ENCODE measurements at regions not wholly inside any gene's neighbourhood (a gene's known extent, or its start where the extent isn't known, plus 50 kb on each side); places are given as distances from the start of the nearest gene placed in this dataset.

- Histone ChIP-seq H3K36me3 (ENCODE audit: control insufficient read depth, insufficient read depth, low read length) (no peaks in the 10 kb centered on the region), H3K27ac (ENCODE audit: low read depth, low read length) (no peak overlapping the region), H3K9me3 (ENCODE audit: control insufficient read depth, insufficient read depth, low read length) (no peaks in the 10 kb centered on the region), H3K4me1 (ENCODE audit: control insufficient read depth, insufficient read depth, low read length) (no peaks in the 10 kb centered on the region), H3K27me3 (ENCODE audit: control insufficient read depth, insufficient read depth, low read length) (no peaks in the 10 kb centered on the region), H3K4me3 (ENCODE audit: low read depth, low read length) (no peak overlapping the region)
- DNase-seq (ENCODE audit: low read depth in 4 of 6, low spot score in 6 of 6), result peak in 1 of 6 donors; percentile 64
- WGBS (ENCODE audit: insufficient coverage), result no CpG with 5 or more reads among the region's 2 CpGs
Measured at GRCh38 chr1:184907500-184907899, 66.8 kb downstream of the NIBAN1 start.

GRCh38 chr1:184906761-184907160, 67.5 kb downstream of the NIBAN1 start:
- no CpG with 5 or more reads among the region's 1 CpG for WGBS (ENCODE audit: insufficient coverage)
- Histone ChIP-seq H3K4me1 (ENCODE audit: control insufficient read depth, insufficient read depth, low read length) (no peaks in the 10 kb centered on the region), H3K9me3 (ENCODE audit: control insufficient read depth, insufficient read depth, low read length) (no peaks in the 10 kb centered on the region), H3K27ac (ENCODE audit: low read depth, low read length) (no peak overlapping the region), H3K4me3 (ENCODE audit: low read depth, low read length) (no peak overlapping the region), H3K36me3 (ENCODE audit: control insufficient read depth, insufficient read depth, low read length) (no peaks in the 10 kb centered on the region), H3K27me3 (ENCODE audit: control insufficient read depth, insufficient read depth, low read length) (no peaks in the 10 kb centered on the region)
- no peak for DNase-seq (ENCODE audit: low read depth in 4 of 6, low spot score in 6 of 6)

GRCh38 chr1:184905601-184906322, 68.5 kb downstream of the NIBAN1 start:
- no peaks in the 10 kb centered on the region for H3K4me1 ChIP-seq (ENCODE audit: control insufficient read depth, insufficient read depth, low read length)
- 100% methylated on average over 1 of the region's 3 CpGs for WGBS (ENCODE audit: insufficient coverage)

GRCh38 chr1:184903111-184903692, 71.1 kb downstream of the NIBAN1 start:
- H3K36me3 ChIP-seq (ENCODE audit: control insufficient read depth, insufficient read depth, low read length), result no peaks in the 10 kb centered on the region
- no peak overlapping the region for H3K27ac ChIP-seq (ENCODE audit: low read depth, low read length)
- no peaks in the 10 kb centered on the region for H3K4me1 ChIP-seq (ENCODE audit: control insufficient read depth, insufficient read depth, low read length)
- no peaks in the 10 kb centered on the region for H3K27me3 ChIP-seq (ENCODE audit: control insufficient read depth, insufficient read depth, low read length)
- H3K9me3 ChIP-seq (ENCODE audit: control insufficient read depth, insufficient read depth, low read length), result no peaks in the 10 kb centered on the region
- WGBS (ENCODE audit: insufficient coverage), result 100% methylated on average over 1 of the region's 2 CpGs
- H3K4me3 ChIP-seq (ENCODE audit: low read depth, low read length), result no peak overlapping the region
- DNase-seq (ENCODE audit: low read depth in 4 of 6, low spot score in 6 of 6), result no peak

More at GRCh38 chr1:184905601-184906322, 68.5 kb downstream of the NIBAN1 start:
- no peak for DNase-seq (ENCODE audit: low read depth in 4 of 6, low spot score in 6 of 6)
- Histone ChIP-seq H3K27ac (ENCODE audit: low read depth, low read length) (no peak overlapping the region), H3K36me3 (ENCODE audit: control insufficient read depth, insufficient read depth, low read length) (no peaks in the 10 kb centered on the region), H3K27me3 (ENCODE audit: control insufficient read depth, insufficient read depth, low read length) (no peaks in the 10 kb centered on the region), H3K9me3 (ENCODE audit: control insufficient read depth, insufficient read depth, low read length) (no peaks in the 10 kb centered on the region), H3K4me3 (ENCODE audit: low read depth, low read length) (no peak overlapping the region)

- no peak overlapping the region for H3K4me3 ChIP-seq (ENCODE audit: low read depth, low read length)
- no peaks in the 10 kb centered on the region for H3K36me3 ChIP-seq (ENCODE audit: control insufficient read depth, insufficient read depth, low read length)
- no CpG with 5 or more reads among the region's 4 CpGs for WGBS (ENCODE audit: insufficient coverage)
- DNase-seq (ENCODE audit: low read depth in 4 of 6, low spot score in 6 of 6), result no peak
- no peaks in the 10 kb centered on the region for H3K9me3 ChIP-seq (ENCODE audit: control insufficient read depth, insufficient read depth, low read length)
- H3K27ac ChIP-seq (ENCODE audit: low read depth, low read length), result no peak overlapping the region
- H3K4me1 ChIP-seq (ENCODE audit: control insufficient read depth, insufficient read depth, low read length), result no peaks in the 10 kb centered on the region
- no peaks in the 10 kb centered on the region for H3K27me3 ChIP-seq (ENCODE audit: control insufficient read depth, insufficient read depth, low read length)
Measured at GRCh38 chr1:184900507-184900906, 73.8 kb downstream of the NIBAN1 start.

- H3K4me3 ChIP-seq (ENCODE audit: low read depth, low read length), result no peak overlapping the region
- no peak for DNase-seq (ENCODE audit: low read depth in 4 of 6, low spot score in 6 of 6)
- no peak overlapping the region for H3K27ac ChIP-seq (ENCODE audit: low read depth, low read length)
- H3K27me3 ChIP-seq (ENCODE audit: control insufficient read depth, insufficient read depth, low read length), result no peaks in the 10 kb centered on the region
- WGBS (ENCODE audit: insufficient coverage), result no CpG with 5 or more reads among the region's 2 CpGs
- no peaks in the 10 kb centered on the region for H3K4me1 ChIP-seq (ENCODE audit: control insufficient read depth, insufficient read depth, low read length)
- no peaks in the 10 kb centered on the region for H3K36me3 ChIP-seq (ENCODE audit: control insufficient read depth, insufficient read depth, low read length)
- no peaks in the 10 kb centered on the region for H3K9me3 ChIP-seq (ENCODE audit: control insufficient read depth, insufficient read depth, low read length)
Measured at GRCh38 chr1:184896000-184896399, 78.3 kb downstream of the NIBAN1 start.

GRCh38 chr1:184895086-184895485, 79.2 kb downstream of the NIBAN1 start:
- H3K9me3 ChIP-seq (ENCODE audit: control insufficient read depth, insufficient read depth, low read length), result no peaks in the 10 kb centered on the region
- H3K27ac ChIP-seq (ENCODE audit: low read depth, low read length), result no peak overlapping the region
- H3K4me3 ChIP-seq (ENCODE audit: low read depth, low read length), result no peak overlapping the region
- no peaks in the 10 kb centered on the region for H3K27me3 ChIP-seq (ENCODE audit: control insufficient read depth, insufficient read depth, low read length)
- H3K4me1 ChIP-seq (ENCODE audit: control insufficient read depth, insufficient read depth, low read length), result no peaks in the 10 kb centered on the region
- DNase-seq (ENCODE audit: low read depth in 4 of 6, low spot score in 6 of 6), result no peak
- WGBS (ENCODE audit: insufficient coverage), result no CpG with 5 or more reads among the region's 2 CpGs
- no peaks in the 10 kb centered on the region for H3K36me3 ChIP-seq (ENCODE audit: control insufficient read depth, insufficient read depth, low read length)

GRCh38 chr1:184893695-184894094, 80.6 kb downstream of the NIBAN1 start:
- Histone ChIP-seq H3K27me3 (ENCODE audit: control insufficient read depth, insufficient read depth, low read length) (no peaks in the 10 kb centered on the region), H3K27ac (ENCODE audit: low read depth, low read length) (no peak overlapping the region), H3K36me3 (ENCODE audit: control insufficient read depth, insufficient read depth, low read length) (no peaks in the 10 kb centered on the region), H3K4me3 (ENCODE audit: low read depth, low read length) (no peak overlapping the region), H3K9me3 (ENCODE audit: control insufficient read depth, insufficient read depth, low read length) (no peaks in the 10 kb centered on the region), H3K4me1 (ENCODE audit: control insufficient read depth, insufficient read depth, low read length) (no peaks in the 10 kb centered on the region)
- DNase-seq (ENCODE audit: low read depth in 4 of 6, low spot score in 6 of 6), result no peak
- WGBS (ENCODE audit: insufficient coverage), result no CpG with 5 or more reads among the region's 2 CpGs

- Histone ChIP-seq H3K36me3 (ENCODE audit: control insufficient read depth, insufficient read depth, low read length) (no peaks in the 10 kb centered on the region), H3K4me3 (ENCODE audit: low read depth, low read length) (no peak overlapping the region), H3K4me1 (ENCODE audit: control insufficient read depth, insufficient read depth, low read length) (no peaks in the 10 kb centered on the region), H3K27ac (ENCODE audit: low read depth, low read length) (no peak overlapping the region), H3K27me3 (ENCODE audit: control insufficient read depth, insufficient read depth, low read length) (no peaks in the 10 kb centered on the region), H3K9me3 (ENCODE audit: control insufficient read depth, insufficient read depth, low read length) (no peaks in the 10 kb centered on the region)
- DNase-seq (ENCODE audit: low read depth in 4 of 6, low spot score in 6 of 6), result no peak
- WGBS (ENCODE audit: insufficient coverage), result no CpG with 5 or more reads among the region's 4 CpGs
Measured at GRCh38 chr1:184892116-184892515, 82.2 kb downstream of the NIBAN1 start.

GRCh38 chr1:184891440-184891839, 82.9 kb downstream of the NIBAN1 start:
- H3K9me3 ChIP-seq (ENCODE audit: control insufficient read depth, insufficient read depth, low read length), result no peaks in the 10 kb centered on the region
- DNase-seq (ENCODE audit: low read depth in 4 of 6, low spot score in 6 of 6), result no peak
- no peaks in the 10 kb centered on the region for H3K36me3 ChIP-seq (ENCODE audit: control insufficient read depth, insufficient read depth, low read length)
- H3K27me3 ChIP-seq (ENCODE audit: control insufficient read depth, insufficient read depth, low read length), result no peaks in the 10 kb centered on the region
- H3K4me3 ChIP-seq (ENCODE audit: low read depth, low read length), result no peak overlapping the region
- H3K4me1 ChIP-seq (ENCODE audit: control insufficient read depth, insufficient read depth, low read length), result no peaks in the 10 kb centered on the region
- no peak overlapping the region for H3K27ac ChIP-seq (ENCODE audit: low read depth, low read length)

All from spinal cord (tissue), 9 donors.